Activated T-cell treated with anti-CD3 and anti-CD28 coated beads, Interleukin-2, amount 50 U/mL, for 72 hours (primary cell): ENCODE measurements at regions not wholly inside any gene's neighbourhood (a gene's known extent, or its start where the extent isn't known, plus 50 kb on each side); places are given as distances from the start of the nearest gene placed in this dataset.

Experiments
- ATAC-seq, 2 donors: fragments of 150-1000 bp; cut with Tn5 transposase; replicated peaks in 1 of 2; 2 replicates each; pipeline ENCODE4 v1.10.0; 2021; ENCODE audit warnings: moderate library complexity in 2 of 2, mild to moderate bottlenecking in 1 of 2
- DNase-seq, 2 donors: peaks; one replicate each; pipeline ENCODE4 v3.0.0; 2021 to 2022; ENCODE audit warnings: mixed read lengths in 1 of 2
- H3K27ac Mint-ChIP-seq: one replicate; pipeline ENCODE4 v1.8.0; 2022; ENCODE audit warnings: mild to moderate bottlenecking, moderate library complexity, mixed read lengths
- H3K27me3 Mint-ChIP-seq: one replicate; pipeline ENCODE4 v1.8.0; 2022; ENCODE audit warnings: low read depth, mixed read lengths
- H3K36me3 Mint-ChIP-seq, 2 donors: one replicate each; pipeline ENCODE4 v1.8.0; 2022; ENCODE audit warnings: mixed read lengths in 2 of 2, mild to moderate bottlenecking in 1 of 2; ENCODE audit not compliant: insufficient read depth in 2 of 2
- H3K4me1 Mint-ChIP-seq: one replicate; pipeline ENCODE4 v1.8.0; 2022; ENCODE audit warnings: low read depth, mixed read lengths
- H3K4me3 Mint-ChIP-seq, 2 donors: one replicate each; pipeline ENCODE4 v1.8.0; 2022; ENCODE audit warnings: mild to moderate bottlenecking in 2 of 2, mixed read lengths in 2 of 2, moderate library complexity in 2 of 2
- H3K9me3 Mint-ChIP-seq, 2 donors: one replicate each; pipeline ENCODE4 v1.8.0; 2022; ENCODE audit warnings: mixed read lengths in 2 of 2

DNA sequence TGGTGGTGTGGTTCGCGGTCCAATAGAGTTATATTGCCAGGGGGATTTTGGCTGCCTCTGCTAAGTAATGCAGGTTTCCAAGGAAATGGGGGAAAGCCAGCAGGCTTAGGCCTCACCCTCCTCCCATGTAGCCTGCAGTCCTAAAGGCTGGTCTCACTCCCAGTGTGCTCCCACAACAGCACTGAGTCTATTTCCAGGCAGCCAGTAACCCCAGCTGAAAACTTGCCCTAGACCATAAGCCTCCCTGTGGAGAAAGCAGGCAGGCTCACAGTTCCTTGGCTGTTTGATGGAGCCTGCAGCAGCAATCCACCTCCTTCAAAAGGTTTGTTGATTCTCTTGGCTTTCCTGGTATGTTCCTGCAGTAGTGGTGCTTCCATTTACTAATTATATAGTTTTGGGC is 220.0 kb upstream of the ZNF804B start:
- H3K27me3 Mint-ChIP-seq, result no peaks in the 10 kb centered on the region
- ATAC-seq, result no peak
- H3K27ac Mint-ChIP-seq, result no peak overlapping the region
- peaks cover 0 to 2% of the 10 kb centered on the region in 2 donors for H3K36me3 Mint-ChIP-seq
- H3K9me3 Mint-ChIP-seq, result peaks cover 4 to 9% of the 10 kb centered on the region in 2 donors
- no peak for DNase-seq
- no peak overlapping the region for H3K4me3 Mint-ChIP-seq
- no peaks in the 10 kb centered on the region for H3K4me1 Mint-ChIP-seq

GRCh38 chr7:88523645-88524044 is 217.0 kb upstream of the STEAP4 start:
- no peak for DNase-seq
- ATAC-seq, result no peak
- H3K27ac Mint-ChIP-seq, result no peak overlapping the region
- H3K4me3 Mint-ChIP-seq, result no peak overlapping the region
- no peaks in the 10 kb centered on the region for H3K27me3 Mint-ChIP-seq
- peaks cover 0 to 3% of the 10 kb centered on the region in 2 donors for H3K9me3 Mint-ChIP-seq
- H3K36me3 Mint-ChIP-seq, result no peaks in the 10 kb centered on the region
- H3K4me1 Mint-ChIP-seq, result no peaks in the 10 kb centered on the region

GRCh38 chr7:88522771-88523293 is 216.1 kb upstream of the STEAP4 start:
- ATAC-seq (no peak), DNase-seq (no peak)
- H3K4me3 Mint-ChIP-seq, result no peak overlapping the region
- H3K36me3 Mint-ChIP-seq, result no peaks in the 10 kb centered on the region
- no peak overlapping the region for H3K27ac Mint-ChIP-seq
- no peaks in the 10 kb centered on the region for H3K4me1 Mint-ChIP-seq
- H3K9me3 Mint-ChIP-seq, result peaks cover 0 to 3% of the 10 kb centered on the region in 2 donors
- H3K27me3 Mint-ChIP-seq, result no peaks in the 10 kb centered on the region

GRCh38 chr7:88516429-88516828 is 209.7 kb upstream of the STEAP4 start:
- ATAC-seq (no peak), DNase-seq (no peak)
- Mint-ChIP-seq H3K4me1 (no peaks in the 10 kb centered on the region), H3K9me3 (peaks cover 3% of the 10 kb centered on the region in 2 donors), H3K4me3 (no peak overlapping the region), H3K36me3 (no peaks in the 10 kb centered on the region), H3K27ac (no peak overlapping the region), H3K27me3 (no peaks in the 10 kb centered on the region)

- no peak for ATAC-seq
- Mint-ChIP-seq H3K4me3 (no peak overlapping the region), H3K27ac (no peak overlapping the region), H3K27me3 (no peaks in the 10 kb centered on the region), H3K9me3 (peaks cover 3% of the 10 kb centered on the region in 2 donors), H3K4me1 (no peaks in the 10 kb centered on the region), H3K36me3 (no peaks in the 10 kb centered on the region)
- DNase-seq, result no peak
These were observed 208.6 kb upstream of the STEAP4 start for GRCh38 chr7:88515301-88515700.

DNA sequence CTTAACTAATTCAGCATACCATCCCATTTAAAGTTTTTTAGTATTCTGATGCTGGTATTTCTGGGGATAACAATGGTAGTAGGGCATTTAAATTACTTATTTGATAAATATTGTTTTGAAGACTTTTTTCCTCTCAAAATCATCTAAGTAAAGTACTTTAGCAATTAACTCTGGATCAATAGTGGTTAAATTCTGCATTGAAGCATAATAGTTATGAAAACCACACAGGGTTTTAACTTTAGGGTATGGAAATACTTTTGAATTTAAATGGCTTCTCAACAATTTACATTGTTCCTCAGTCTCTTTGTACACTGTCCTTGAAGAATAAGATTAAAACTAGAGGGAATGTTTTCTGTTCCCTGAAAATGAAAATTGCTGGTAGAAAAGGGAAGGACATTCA is 202.6 kb upstream of the STEAP4 start:
- H3K4me3 Mint-ChIP-seq, result no peak overlapping the region
- no peaks in the 10 kb centered on the region for H3K27me3 Mint-ChIP-seq
- no peak overlapping the region for H3K27ac Mint-ChIP-seq
- ATAC-seq, result no peak
- no peak for DNase-seq
- peaks cover 0 to 3% of the 10 kb centered on the region in 2 donors for H3K9me3 Mint-ChIP-seq
- H3K4me1 Mint-ChIP-seq, result no peaks in the 10 kb centered on the region
- H3K36me3 Mint-ChIP-seq, result no peaks in the 10 kb centered on the region

DNA sequence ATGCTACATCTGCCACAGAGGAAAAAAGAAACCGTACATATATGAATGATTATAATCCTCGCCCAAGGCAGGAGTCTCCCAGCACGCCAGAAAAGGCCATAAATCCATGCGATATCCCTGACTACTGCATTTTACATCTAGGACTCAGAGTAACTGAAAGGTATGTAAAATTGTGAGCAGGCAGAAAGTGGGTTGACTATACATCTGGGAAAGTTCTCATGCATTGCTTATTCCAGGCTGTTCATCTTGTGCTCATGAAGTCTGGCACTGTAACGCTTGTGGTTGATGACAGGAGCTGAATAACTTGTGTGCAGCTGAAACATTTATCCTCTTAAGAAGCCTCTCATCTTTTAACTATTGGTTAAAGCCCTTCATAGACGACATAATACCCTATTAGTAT is 193.4 kb upstream of the STEAP4 start:
- Mint-ChIP-seq H3K9me3 (no peaks in the 10 kb centered on the region), H3K27ac (no peak overlapping the region), H3K4me1 (no peaks in the 10 kb centered on the region), H3K36me3 (no peaks in the 10 kb centered on the region), H3K27me3 (no peaks in the 10 kb centered on the region), H3K4me3 (no peak overlapping the region)
- DNase-seq, result no peak
- no peak for ATAC-seq

GRCh38 chr7:88495881-88496725 is 189.4 kb upstream of the STEAP4 start:
- Mint-ChIP-seq H3K36me3 (no peaks in the 10 kb centered on the region), H3K9me3 (no peaks in the 10 kb centered on the region), H3K4me1 (no peaks in the 10 kb centered on the region)

GRCh38 chr7:88492153-88492552 is 185.5 kb upstream of the STEAP4 start:
- no peak overlapping the region for H3K27ac Mint-ChIP-seq
- peaks cover 0 to 2% of the 10 kb centered on the region in 2 donors for H3K9me3 Mint-ChIP-seq
- H3K27me3 Mint-ChIP-seq, result no peaks in the 10 kb centered on the region

More at GRCh38 chr7:88495881-88496725, 189.4 kb upstream of the STEAP4 start:
- Mint-ChIP-seq H3K27ac (no peak overlapping the region), H3K27me3 (no peaks in the 10 kb centered on the region), H3K4me3 (no peak overlapping the region)
- DNase-seq, result no peak
- no peak for ATAC-seq

GRCh38 chr7:88490874-88491273 is 184.2 kb upstream of the STEAP4 start:
- Mint-ChIP-seq H3K36me3 (no peaks in the 10 kb centered on the region), H3K27ac (no peak overlapping the region), H3K4me3 (no peak overlapping the region), H3K27me3 (no peaks in the 10 kb centered on the region), H3K4me1 (no peaks in the 10 kb centered on the region), H3K9me3 (peaks cover 0 to 2% of the 10 kb centered on the region in 2 donors)
- DNase-seq (no peak), ATAC-seq (no peak)

More at GRCh38 chr7:88492153-88492552, 185.5 kb upstream of the STEAP4 start:
- DNase-seq, result no peak
- Mint-ChIP-seq H3K4me1 (no peaks in the 10 kb centered on the region), H3K4me3 (no peak overlapping the region), H3K36me3 (no peaks in the 10 kb centered on the region)
- ATAC-seq, result no peak

DNA sequence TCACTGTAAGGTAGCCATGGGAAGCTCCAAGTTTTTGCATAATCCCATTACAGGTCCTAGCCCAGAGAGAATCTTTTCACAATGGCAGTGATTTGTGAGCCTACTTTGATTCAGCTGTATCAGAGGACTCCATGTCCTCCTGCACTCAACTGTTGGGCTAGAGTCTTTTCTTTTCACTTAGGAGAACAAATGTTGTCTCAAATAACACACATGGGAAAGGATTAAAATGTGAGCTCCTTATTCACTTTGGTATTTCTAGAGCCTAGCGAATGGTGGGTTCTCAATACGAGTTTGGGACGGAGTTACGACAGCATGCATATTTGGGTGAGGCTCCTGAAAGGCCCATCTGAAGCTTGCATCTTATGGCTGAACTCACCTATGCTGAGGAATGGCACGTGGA is 183.5 kb upstream of the STEAP4 start:
- Mint-ChIP-seq H3K4me3 (no peak overlapping the region), H3K36me3 (no peaks in the 10 kb centered on the region), H3K27me3 (no peaks in the 10 kb centered on the region), H3K4me1 (no peaks in the 10 kb centered on the region), H3K27ac (no peak overlapping the region), H3K9me3 (peaks cover 0 to 2% of the 10 kb centered on the region in 2 donors)
- DNase-seq (no peak), ATAC-seq (no peak)

DNA sequence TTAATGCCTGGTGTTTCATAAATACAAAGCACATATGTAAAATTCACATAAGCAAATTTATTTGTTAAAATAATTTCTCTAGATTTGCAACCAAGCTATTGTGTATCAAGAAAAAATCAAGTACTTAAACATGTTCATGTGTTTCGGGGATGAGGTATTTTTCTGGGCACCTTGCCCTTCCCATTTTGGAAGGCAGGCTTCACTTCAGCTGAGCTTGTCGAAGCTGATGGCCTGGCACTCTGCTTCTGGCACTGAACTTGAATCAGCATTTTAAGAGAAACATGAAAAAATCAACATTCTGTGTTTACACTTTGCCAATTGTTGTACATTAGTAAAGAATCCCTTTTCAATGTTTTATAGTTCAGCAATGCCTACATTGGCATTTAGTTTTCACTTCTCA is 179.1 kb upstream of the STEAP4 start:
- no peak for ATAC-seq
- Mint-ChIP-seq H3K36me3 (no peaks in the 10 kb centered on the region), H3K4me3 (no peak overlapping the region), H3K27me3 (no peaks in the 10 kb centered on the region), H3K9me3 (peaks cover 0 to 2% of the 10 kb centered on the region in 2 donors), H3K27ac (no peak overlapping the region), H3K4me1 (no peaks in the 10 kb centered on the region)
- no peak for DNase-seq

DNA sequence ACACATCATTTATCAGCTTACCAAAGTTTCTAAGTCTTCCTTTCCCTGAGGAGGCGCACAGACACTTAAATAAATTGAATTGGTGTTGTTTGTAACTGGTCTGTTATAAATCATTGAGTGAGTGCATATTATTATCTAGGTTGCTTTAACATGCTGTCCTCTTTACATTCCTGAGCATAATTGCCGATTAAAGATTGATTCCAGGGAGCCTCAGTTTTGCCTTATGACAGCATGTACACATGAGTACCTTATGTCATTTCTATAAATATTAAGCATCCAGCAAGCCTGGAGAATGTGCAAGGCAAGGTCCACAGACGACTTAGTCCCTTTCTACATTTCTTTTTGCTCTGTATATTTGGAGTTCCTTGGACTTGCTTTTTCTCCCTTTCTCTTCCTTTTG is 177.9 kb upstream of the STEAP4 start:
- Mint-ChIP-seq H3K27ac (no peak overlapping the region), H3K4me3 (no peak overlapping the region), H3K4me1 (no peaks in the 10 kb centered on the region), H3K9me3 (peaks cover 0 to 2% of the 10 kb centered on the region in 2 donors), H3K27me3 (no peaks in the 10 kb centered on the region), H3K36me3 (no peaks in the 10 kb centered on the region)
- DNase-seq (no peak), ATAC-seq (no peak)

DNA sequence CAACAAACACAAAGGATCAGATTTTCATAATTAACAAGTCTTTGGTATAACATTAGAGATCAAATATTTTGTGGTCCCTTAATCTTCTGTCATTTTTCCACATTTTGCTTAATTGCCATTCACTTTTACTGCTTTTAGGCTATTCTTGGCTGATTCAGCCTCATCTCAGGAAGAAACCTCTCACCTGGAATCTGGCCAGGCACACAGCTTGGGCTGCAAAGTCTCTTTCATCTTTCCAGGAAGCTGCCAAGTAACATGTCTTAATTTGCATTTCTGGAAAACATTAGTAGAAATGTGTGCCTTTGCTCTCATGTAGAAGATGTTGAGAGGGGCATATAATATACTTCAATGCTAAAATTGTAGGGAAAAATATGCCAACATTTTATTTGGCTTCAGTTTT is 174.2 kb upstream of the STEAP4 start:
- no peak overlapping the region for H3K27ac Mint-ChIP-seq
- H3K36me3 Mint-ChIP-seq, result no peaks in the 10 kb centered on the region
- H3K4me3 Mint-ChIP-seq, result no peak overlapping the region
- no peaks in the 10 kb centered on the region for H3K9me3 Mint-ChIP-seq
- ATAC-seq, result no peak
- H3K4me1 Mint-ChIP-seq, result no peaks in the 10 kb centered on the region
- no peaks in the 10 kb centered on the region for H3K27me3 Mint-ChIP-seq
- no peak for DNase-seq
